ENCODE measurements at regions not wholly inside any gene's neighbourhood (a gene's known extent, or its start where the extent isn't known, plus 50 kb on each side); places are given as distances from the start of the nearest gene placed in this dataset.
A peak's percentile ranks its signal among the peaks of the same experiment; 100 is the strongest.

GRCh38 chr6:15956205-15957106, 172.4 kb upstream of the MYLIP start:
- no peak for TF ChIP-seq CTCF (IDR thresholded peaks at IDR 0.05)
- H3K9me3 ChIP-seq, result no peaks in the 10 kb centered on the region
- peak; percentile 82 for DNase-seq
- H3K27me3 ChIP-seq (ENCODE audit: low read depth), result no peaks in the 10 kb centered on the region
- ATAC-seq, result peak; percentile 75 to 94
- peaks cover 39% of the 10 kb centered on the region for H3K4me1 ChIP-seq
- H3K27ac ChIP-seq, result no peak overlapping the region
- intact Hi-C loops (cut with DNase I), result no loop called here
- no peak overlapping the region for H3K4me3 ChIP-seq
- H3K36me3 ChIP-seq, result no peaks in the 10 kb centered on the region

- no peak for ATAC-seq
- H3K4me3 ChIP-seq, result no peak overlapping the region
Measured at GRCh38 chr6:15955484-15955883, 173.4 kb upstream of the MYLIP start.

GRCh38 chr6:15953152-15953880, 175.6 kb upstream of the MYLIP start:
- peaks cover 59% of the 10 kb centered on the region for H3K4me1 ChIP-seq
- no peak overlapping the region for H3K27ac ChIP-seq
- no peak for DNase-seq

More at GRCh38 chr6:15955484-15955883, 173.4 kb upstream of the MYLIP start:
- Histone ChIP-seq H3K27me3 (ENCODE audit: low read depth) (no peaks in the 10 kb centered on the region), H3K9me3 (no peaks in the 10 kb centered on the region), H3K27ac (no peak overlapping the region), H3K36me3 (no peaks in the 10 kb centered on the region), H3K4me1 (peaks cover 40% of the 10 kb centered on the region)
- DNase-seq, result no peak
- intact Hi-C loops (cut with DNase I), result no loop called here
- TF ChIP-seq CTCF (IDR thresholded peaks at IDR 0.05), result no peak

GRCh38 chr6:15952231-15953151, 176.4 kb upstream of the MYLIP start:
- TF ChIP-seq CTCF (IDR thresholded peaks at IDR 0.05), result no peak
- intact Hi-C loops (cut with DNase I), result no loop called here
- Histone ChIP-seq H3K9me3 (no peaks in the 10 kb centered on the region), H3K4me3 (no peak overlapping the region), H3K36me3 (no peaks in the 10 kb centered on the region), H3K27me3 (ENCODE audit: low read depth) (no peaks in the 10 kb centered on the region), H3K27ac (no peak overlapping the region), H3K4me1 (peaks cover 59% of the 10 kb centered on the region)
- DNase-seq (no peak), ATAC-seq (peak; percentile 39 to 40)

More at GRCh38 chr6:15953152-15953880, 175.6 kb upstream of the MYLIP start:
- H3K27me3 ChIP-seq (ENCODE audit: low read depth), result no peaks in the 10 kb centered on the region
- H3K9me3 ChIP-seq, result no peaks in the 10 kb centered on the region
- H3K36me3 ChIP-seq, result no peaks in the 10 kb centered on the region
- intact Hi-C loops (cut with DNase I), result no loop called here
- no peak for TF ChIP-seq CTCF (IDR thresholded peaks at IDR 0.05)
- no peak overlapping the region for H3K4me3 ChIP-seq
- no peak for ATAC-seq

GRCh38 chr6:15950962-15951569, 177.8 kb upstream of the MYLIP start:
- intact Hi-C loops (cut with DNase I), result no loop called here
- H3K27me3 ChIP-seq (ENCODE audit: low read depth), result no peaks in the 10 kb centered on the region
- H3K4me1 ChIP-seq, result peaks cover 45% of the 10 kb centered on the region
- H3K4me3 ChIP-seq, result no peak overlapping the region
- TF ChIP-seq CTCF (IDR thresholded peaks at IDR 0.05), result no peak
- no peak for ATAC-seq
- no peak overlapping the region for H3K27ac ChIP-seq
- no peaks in the 10 kb centered on the region for H3K36me3 ChIP-seq
- no peaks in the 10 kb centered on the region for H3K9me3 ChIP-seq
- DNase-seq, result no peak

Data from lower lobe of right lung (tissue), 2 donors.